ENCODE measurements at regions not wholly inside any gene's neighbourhood (a gene's known extent, or its start where the extent isn't known, plus 50 kb on each side); places are given as distances from the start of the nearest gene placed in this dataset.
"Not testable (repeated sequence)": the region's sequence is repeated elsewhere in the genome, so short reads cannot be mapped to it uniquely, and the experiment has no call there.

DNA sequence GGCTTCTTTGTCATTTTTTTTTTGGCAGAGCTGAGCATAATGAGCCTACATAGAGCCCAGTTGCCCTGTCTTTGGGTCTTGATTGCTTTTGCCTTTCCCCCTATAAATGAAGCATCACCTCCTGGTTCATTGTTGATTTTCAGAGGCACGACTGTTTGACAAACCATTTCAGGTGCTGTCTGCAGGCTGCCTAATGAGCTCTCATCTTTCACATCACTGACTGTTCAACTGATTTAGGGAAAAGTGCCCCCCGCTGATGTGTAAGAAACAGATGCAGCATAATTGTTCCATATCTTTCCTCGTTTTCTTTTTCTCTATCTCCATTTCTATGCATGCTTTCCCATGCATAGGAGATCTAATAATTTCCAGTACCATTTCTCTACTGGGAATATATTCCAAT is 338.6 kb downstream of the TMEM38B start:
- H3K27ac ChIP-seq: no peak overlapping the region
- intact Hi-C loops (cut with DNase I; ENCODE audit: low total_unique reads): no loop called here
- no peaks in the 10 kb centered on the region for H3K9me3 ChIP-seq
- H3K4me3 ChIP-seq: no peak overlapping the region
- no peak for TF ChIP-seq POLR2A (IDR thresholded peaks at IDR 0.05)
- no peaks in the 10 kb centered on the region for H3K4me1 ChIP-seq
- DNase-seq: no peak
- H3K36me3 ChIP-seq: no peaks in the 10 kb centered on the region
- H3K27me3 ChIP-seq: no peaks in the 10 kb centered on the region

DNA sequence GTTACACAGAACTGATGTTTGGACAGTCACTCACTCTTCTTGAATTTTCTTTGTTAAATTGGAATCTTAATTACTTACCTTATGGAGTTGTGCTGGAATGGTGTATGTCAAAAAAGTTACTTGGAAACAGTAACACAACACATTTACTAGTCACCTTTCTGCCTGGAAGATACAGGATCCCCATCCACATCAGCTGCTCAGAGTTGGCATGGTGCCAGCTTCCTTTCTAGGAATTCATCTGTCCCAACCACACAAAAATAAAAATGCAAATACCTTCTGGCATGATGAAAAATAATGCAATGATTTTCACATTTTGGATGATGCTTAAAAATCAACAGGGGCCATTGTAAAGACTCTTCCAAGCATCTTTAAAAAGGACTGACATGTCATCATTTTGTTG is 341.5 kb downstream of the TMEM38B start:
- Histone ChIP-seq H3K4me1 (no peaks in the 10 kb centered on the region), H3K9me3 (no peaks in the 10 kb centered on the region), H3K4me3 (no peak overlapping the region), H3K27ac (no peak overlapping the region), H3K36me3 (no peaks in the 10 kb centered on the region), H3K27me3 (no peaks in the 10 kb centered on the region)
- TF ChIP-seq CTCF (IDR thresholded peaks at IDR 0.05) (no peak), POLR2A (IDR thresholded peaks at IDR 0.05) (no peak)
- DNase-seq: no peak
- intact Hi-C loops (cut with DNase I; ENCODE audit: low total_unique reads): no loop called here

DNA sequence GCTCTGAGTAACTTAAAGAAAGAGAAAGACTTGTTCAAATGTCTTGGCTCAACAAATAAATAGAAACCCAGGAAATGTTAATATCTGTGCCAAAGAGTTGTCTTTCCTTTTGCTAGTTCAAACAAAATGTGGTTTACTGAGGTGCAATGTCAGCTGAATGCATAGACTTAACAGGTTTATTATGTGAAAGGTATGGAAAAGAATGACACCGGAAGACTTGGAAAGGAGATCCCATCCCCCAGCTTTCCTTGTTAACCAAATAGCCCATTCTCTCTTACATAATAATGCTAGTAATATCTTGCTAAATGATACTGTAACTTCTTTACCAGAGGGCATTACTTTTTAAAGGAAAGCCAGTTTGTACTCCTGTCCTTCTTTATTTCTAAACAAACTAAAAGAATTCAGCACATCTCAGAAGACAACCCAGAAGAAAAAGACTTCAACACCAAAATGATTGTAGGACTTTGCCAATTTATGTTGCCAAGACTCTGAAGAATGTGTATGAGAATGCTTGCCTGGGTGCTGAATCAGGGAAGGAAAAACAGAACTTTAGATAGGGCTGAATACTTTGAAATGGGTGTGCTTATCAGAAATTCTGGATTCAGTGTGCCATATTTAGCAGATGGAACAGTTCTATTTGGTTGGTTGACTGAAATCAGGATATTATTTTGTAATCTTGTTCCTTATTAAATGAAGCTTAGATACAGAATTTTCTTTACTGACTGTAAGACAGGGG is 344.1 kb downstream of the TMEM38B start:
- DNase-seq: no peak
- Histone ChIP-seq H3K4me3 (no peak overlapping the region), H3K4me1 (no peaks in the 10 kb centered on the region), H3K36me3 (no peaks in the 10 kb centered on the region), H3K27ac (no peak overlapping the region), H3K9me3 (no peaks in the 10 kb centered on the region), H3K27me3 (no peaks in the 10 kb centered on the region)
- intact Hi-C loops (cut with DNase I; ENCODE audit: low total_unique reads): no loop called here
- TF ChIP-seq POLR2A (IDR thresholded peaks at IDR 0.05): no peak
- no peak for TF ChIP-seq CTCF (IDR thresholded peaks at IDR 0.05)

DNA sequence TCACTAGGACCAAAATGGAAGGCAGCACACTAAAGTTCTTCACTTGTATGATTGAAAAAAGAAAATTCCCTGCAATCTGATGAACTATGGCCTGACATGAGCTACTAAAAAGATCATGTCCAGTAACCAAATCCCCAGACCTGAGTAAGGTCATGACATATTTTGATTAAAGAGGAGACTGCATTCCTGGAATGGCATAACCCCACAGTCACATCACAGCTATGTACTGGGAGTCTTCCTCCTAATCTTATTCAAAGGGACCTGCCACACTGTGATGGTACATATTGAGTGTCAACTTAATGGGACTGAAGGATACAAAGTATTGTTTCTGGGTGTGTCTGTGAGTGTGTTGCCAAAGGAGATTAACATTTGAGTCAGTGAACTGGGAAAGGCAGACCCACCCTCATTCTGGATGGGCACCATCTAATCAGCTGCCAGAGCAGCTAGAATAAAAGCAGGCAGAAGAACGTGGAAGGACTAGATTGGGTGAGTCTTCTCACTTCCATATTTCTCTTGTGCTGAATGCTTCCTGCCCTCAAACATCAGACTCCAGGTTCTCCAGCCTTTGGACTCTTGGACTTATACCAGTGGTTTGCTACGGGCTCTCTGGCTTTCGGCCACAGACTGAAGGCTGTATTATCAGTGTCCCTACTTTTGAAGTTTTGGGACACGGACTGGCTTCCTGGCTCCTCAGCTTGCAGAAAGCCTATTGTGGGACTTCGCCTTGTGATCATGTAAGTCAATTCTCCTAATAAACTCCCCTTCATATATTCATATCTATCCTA is 345.0 kb downstream of the TMEM38B start:
- intact Hi-C loops (cut with DNase I; ENCODE audit: low total_unique reads): no loop called here
- H3K27ac ChIP-seq: no peak overlapping the region
- no peak for DNase-seq
- no peaks in the 10 kb centered on the region for H3K4me1 ChIP-seq
- TF ChIP-seq POLR2A (IDR thresholded peaks at IDR 0.05): no peak
- H3K4me3 ChIP-seq: no peak overlapping the region
- H3K36me3 ChIP-seq: no peaks in the 10 kb centered on the region
- H3K9me3 ChIP-seq: no peaks in the 10 kb centered on the region
- no peaks in the 10 kb centered on the region for H3K27me3 ChIP-seq

GRCh38 chr9:106041920-106042319 is 347.6 kb downstream of the TMEM38B start:
- H3K36me3 ChIP-seq; H3K27ac ChIP-seq; H3K27me3 ChIP-seq; intact Hi-C loops (cut with DNase I; ENCODE audit: low total_unique reads); H3K4me3 ChIP-seq; H3K9me3 ChIP-seq; H3K4me1 ChIP-seq; DNase-seq: not testable (repeated sequence)

DNA sequence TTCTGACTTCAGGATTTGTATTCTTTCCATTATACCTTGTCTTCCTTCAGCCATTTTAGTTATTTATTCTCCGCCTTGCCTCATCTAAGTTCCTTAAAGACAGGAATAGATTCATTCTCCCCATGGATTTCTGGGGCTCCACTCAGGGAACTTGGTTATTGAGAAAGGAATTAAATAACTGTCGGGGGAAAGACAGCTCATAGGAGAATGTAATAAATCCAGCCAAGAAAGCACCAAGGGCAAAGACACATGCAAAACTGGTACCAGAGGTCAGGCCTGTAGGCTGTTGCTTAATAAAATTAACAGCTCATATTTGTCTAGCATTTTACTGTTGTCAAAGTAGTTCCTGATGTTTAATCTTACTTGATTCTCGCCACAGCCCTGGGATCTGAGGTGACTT is 357.2 kb downstream of the TMEM38B start:
- TF ChIP-seq POLR2A (IDR thresholded peaks at IDR 0.05) (no peak), CTCF (IDR thresholded peaks at IDR 0.05) (no peak)
- intact Hi-C loops (cut with DNase I; ENCODE audit: low total_unique reads): no loop called here
- Histone ChIP-seq H3K9me3 (no peaks in the 10 kb centered on the region), H3K27me3 (no peaks in the 10 kb centered on the region), H3K36me3 (no peaks in the 10 kb centered on the region), H3K4me1 (no peaks in the 10 kb centered on the region), H3K4me3 (no peak overlapping the region), H3K27ac (no peak overlapping the region)
- DNase-seq: no peak

Data from uterus (tissue), 3 donors.